Fibroblast of the aortic adventitia (primary cell): ENCODE measurements at regions not wholly inside any gene's neighbourhood (a gene's known extent, or its start where the extent isn't known, plus 50 kb on each side); places are given as distances from the start of the nearest gene placed in this dataset.

Experiments used
- DNase-seq: peaks from one replicate; pipeline ENCODE4 v3.0.0-alpha.2; 2010; ENCODE audit warnings: low read depth
- H3K4me3 ChIP-seq: 2 replicates; pipeline ENCODE4 v1.5.1; 2011; ENCODE audit warnings: low read depth, mild to moderate bottlenecking, control low read depth, low read length, moderate library complexity
- TF ChIP-seq, protein P1 (sequence below): IDR thresholded peaks from 2 replicates; pipeline ENCODE4 v1.5.1; 2011; ENCODE audit warnings: mild to moderate bottlenecking, low read length, control low read depth, inconsistent platforms; ENCODE audit not compliant: insufficient read depth

DNA sequence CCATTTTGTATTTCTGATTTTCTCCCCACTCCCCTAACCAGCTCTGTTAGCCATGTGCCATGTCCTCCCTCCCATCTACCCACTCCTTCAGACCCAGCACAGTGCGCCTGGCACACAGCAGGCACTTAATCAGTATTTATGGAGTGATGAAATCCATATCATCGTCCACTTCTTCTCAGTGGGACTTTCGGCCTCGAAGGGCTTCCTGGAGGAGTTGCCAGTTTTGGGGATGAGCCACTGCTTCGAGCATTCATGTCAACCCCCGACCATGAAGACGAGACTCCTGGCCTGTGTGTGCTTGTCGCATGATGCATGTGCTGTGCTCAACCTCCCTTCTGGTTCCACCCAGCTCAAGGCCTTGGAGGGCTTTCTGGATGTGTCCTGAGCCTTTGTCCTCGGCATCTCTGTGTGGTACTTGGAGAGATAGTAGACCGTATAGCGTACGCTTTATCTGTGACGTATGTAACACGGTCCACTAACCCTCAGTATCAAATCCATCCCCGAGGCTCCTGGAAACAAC, 119.5 kb upstream of the RTL1 start:
- H3K4me3 ChIP-seq = no peak overlapping the region
- TF ChIP-seq, protein P1, sequence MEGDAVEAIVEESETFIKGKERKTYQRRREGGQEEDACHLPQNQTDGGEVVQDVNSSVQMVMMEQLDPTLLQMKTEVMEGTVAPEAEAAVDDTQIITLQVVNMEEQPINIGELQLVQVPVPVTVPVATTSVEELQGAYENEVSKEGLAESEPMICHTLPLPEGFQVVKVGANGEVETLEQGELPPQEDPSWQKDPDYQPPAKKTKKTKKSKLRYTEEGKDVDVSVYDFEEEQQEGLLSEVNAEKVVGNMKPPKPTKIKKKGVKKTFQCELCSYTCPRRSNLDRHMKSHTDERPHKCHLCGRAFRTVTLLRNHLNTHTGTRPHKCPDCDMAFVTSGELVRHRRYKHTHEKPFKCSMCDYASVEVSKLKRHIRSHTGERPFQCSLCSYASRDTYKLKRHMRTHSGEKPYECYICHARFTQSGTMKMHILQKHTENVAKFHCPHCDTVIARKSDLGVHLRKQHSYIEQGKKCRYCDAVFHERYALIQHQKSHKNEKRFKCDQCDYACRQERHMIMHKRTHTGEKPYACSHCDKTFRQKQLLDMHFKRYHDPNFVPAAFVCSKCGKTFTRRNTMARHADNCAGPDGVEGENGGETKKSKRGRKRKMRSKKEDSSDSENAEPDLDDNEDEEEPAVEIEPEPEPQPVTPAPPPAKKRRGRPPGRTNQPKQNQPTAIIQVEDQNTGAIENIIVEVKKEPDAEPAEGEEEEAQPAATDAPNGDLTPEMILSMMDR = no peak
- DNase-seq = no peak

DNA sequence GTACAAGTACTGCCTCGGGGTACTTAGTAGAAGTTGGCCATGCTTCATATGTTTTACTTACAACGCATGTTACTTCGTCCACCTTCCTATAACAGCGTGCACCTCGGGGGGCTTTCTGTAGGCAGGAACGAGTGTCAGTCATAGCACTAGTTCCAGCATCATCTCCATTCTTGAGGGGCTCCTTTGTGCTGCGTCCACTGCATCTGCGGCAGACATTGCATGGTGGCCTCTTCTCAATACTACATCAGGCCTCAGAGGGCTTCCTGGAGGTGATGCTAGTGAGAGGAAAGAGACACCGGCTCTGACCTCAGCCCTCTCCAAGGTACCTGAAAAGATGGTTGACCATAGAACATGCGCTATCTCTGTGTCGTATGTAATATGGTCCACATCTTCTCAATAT, 121.2 kb upstream of the RTL1 start:
- DNase-seq = no peak
- TF ChIP-seq, protein P1 = no peak
- no peak overlapping the region for H3K4me3 ChIP-seq

DNA sequence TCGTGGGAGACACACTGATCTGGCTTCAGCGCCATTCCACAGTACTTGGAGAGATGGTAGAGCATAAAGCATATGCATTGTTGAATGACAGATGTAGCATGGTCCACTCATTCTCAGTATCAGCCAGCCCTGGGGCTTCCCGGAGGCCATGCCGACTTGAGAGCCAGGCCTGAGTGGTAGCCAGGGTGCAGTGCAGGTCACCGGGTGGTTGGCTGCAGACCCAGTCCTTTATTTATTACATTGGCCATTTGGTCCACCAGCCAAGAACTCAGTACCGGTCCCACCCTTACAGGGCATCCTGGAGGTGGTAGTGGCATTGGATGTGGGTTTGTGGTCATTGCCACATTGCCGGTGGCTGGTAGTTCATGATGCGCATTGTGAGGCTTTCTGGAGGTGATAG, 121.6 kb upstream of the RTL1 start:
- H3K4me3 ChIP-seq = no peak overlapping the region
- no peak for DNase-seq
- TF ChIP-seq, protein P1 = no peak

DNA sequence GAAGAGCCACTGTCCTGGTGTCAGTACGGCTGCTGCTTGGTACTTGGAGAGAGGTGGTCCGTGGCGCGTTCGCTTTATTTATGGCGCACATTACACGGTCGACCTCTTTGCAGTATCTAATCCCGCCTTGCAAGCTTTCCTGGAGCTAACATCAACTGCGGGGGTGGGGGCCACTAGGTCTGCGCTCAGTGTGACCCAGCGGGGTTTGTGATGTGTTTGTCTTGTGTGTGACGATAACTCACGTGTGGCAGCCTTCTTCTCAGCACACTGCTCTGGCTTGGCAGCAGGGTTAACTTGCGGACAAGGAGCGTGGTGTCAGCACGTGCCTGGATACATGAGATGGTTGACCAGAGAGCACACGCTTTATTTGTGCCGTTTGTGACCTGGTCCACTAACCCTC, 122.2 kb upstream of the RTL1 start:
- TF ChIP-seq, protein P1 = no peak
- DNase-seq = no peak

DNA sequence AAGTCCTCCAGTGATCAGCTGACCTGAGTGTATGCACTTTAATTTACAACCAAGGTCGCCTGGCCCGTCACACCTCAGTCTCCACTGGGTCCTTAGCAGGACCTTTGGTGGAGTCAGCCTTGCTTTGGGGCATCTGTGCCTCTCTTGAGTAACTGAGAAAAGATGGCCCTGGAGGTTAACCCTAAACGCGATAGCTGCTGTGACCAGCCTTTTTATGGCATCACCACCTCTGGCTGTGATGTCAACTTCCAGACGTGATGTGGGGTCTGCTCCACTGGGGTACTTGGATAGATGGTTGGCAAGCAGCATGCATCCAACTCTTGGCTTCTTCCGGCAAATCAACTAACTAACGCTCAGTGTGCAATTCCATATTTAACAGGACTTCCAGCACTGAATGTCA, 122.8 kb upstream of the RTL1 start:
- no peak overlapping the region for H3K4me3 ChIP-seq
- no peak for DNase-seq
- TF ChIP-seq, protein P1 = no peak

More for the DNA sequence above, 122.2 kb upstream of the RTL1 start:
- H3K4me3 ChIP-seq = no peak overlapping the region

DNA sequence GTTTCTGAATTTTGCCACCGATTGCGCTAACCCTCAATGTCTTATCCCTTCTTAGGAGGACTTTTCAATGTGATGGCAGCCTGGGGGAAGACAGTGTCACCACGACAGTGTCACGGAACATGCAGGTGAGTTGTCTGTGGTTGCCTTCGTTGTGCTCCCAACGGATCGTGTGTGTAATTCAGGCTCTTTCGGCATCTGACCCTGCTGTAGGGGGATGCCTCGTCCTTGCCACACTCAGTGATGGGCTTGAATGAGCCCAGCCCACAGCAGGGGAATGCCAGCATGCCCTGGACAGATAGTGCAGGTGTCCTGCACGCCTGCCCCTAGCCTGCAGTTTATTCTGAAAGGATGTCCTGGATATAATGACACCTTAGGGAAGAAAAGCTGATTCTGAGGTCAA, 123.8 kb upstream of the RTL1 start:
- no peak for DNase-seq
- TF ChIP-seq, protein P1 = no peak
- H3K4me3 ChIP-seq = no peak overlapping the region

DNA sequence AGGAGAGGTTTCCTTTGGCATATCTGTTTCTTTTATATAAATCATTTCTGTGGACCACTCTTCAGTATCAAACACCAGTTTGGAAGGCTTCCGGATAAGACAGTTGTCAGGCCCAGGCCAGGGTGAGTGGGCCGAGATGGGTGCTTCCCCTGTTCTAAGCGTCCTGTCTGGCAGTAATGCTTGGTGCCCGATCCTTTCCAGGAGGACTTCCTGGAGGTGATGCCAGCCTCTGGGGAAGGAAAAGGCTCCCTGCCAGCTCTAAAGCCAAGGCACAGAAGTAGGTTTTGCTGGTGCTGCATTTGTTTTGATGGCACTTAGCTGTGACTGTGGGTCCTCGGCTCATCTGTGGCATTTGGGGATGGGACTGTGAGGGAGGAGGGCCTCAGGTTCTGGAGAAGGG, 124.4 kb upstream of the RTL1 start:
- no peak overlapping the region for H3K4me3 ChIP-seq
- DNase-seq = no peak
- TF ChIP-seq, protein P1 = no peak
